CD4-positive, alpha-beta memory T cell (primary cell): ENCODE measurements at regions not wholly inside any gene's neighbourhood (a gene's known extent, or its start where the extent isn't known, plus 50 kb on each side); places are given as distances from the start of the nearest gene placed in this dataset.
A peak's percentile ranks its signal among the peaks of the same experiment; 100 is the strongest.

Source experiments
- CTCF ChIA-PET: fragments of 350-600 bp; sonication (Branson Sonifier 250); formaldehyde crosslinking; loops from one replicate; lab custom pipeline; 2021; ENCODE audit warnings: inconsistent platforms; ENCODE audit not compliant: partially characterized antibody; lab: Charles Lee
- POLR2A ChIA-PET: fragments of 350-600 bp; sonication (Branson Sonifier 250); formaldehyde crosslinking; loops from one replicate; lab custom pipeline; 2021; ENCODE audit not compliant: partially characterized antibody; lab: Charles Lee
- DNase-seq, 5 donors: peaks; one replicate each; pipeline versions ENCODE4 v3.0.0 to v3.0.0-alpha.2; 2020 to 2022; ENCODE audit warnings: mixed read lengths in 1 of 5
- H3K27ac ChIP-seq: one replicate; pipeline ENCODE4 v1.7.0; 2013; ENCODE audit warnings: low read depth, low read length
- H3K27me3 ChIP-seq: 2 replicates; pipeline ENCODE4 v1.7.0; 2013; ENCODE audit warnings: mild to moderate bottlenecking, low read length, moderate library complexity; ENCODE audit not compliant: insufficient read depth
- H3K36me3 ChIP-seq: 2 replicates; pipeline ENCODE4 v1.7.0; 2013; ENCODE audit warnings: mild to moderate bottlenecking, low read length, moderate library complexity; ENCODE audit not compliant: insufficient read depth
- H3K4me1 ChIP-seq: 2 replicates; pipeline ENCODE4 v1.7.0; 2013; ENCODE audit warnings: mild to moderate bottlenecking, low read length, moderate library complexity; ENCODE audit not compliant: insufficient read depth
- H3K4me3 ChIP-seq, 2 donors: one replicate each; pipeline ENCODE4 v1.7.0; 2013; ENCODE audit warnings: low read length in 2 of 2, mild to moderate bottlenecking in 1 of 2
- H3K9me3 ChIP-seq, 2 donors: one replicate each; pipeline ENCODE4 v1.7.0; 2013; ENCODE audit warnings: low read length in 2 of 2, control low read depth in 1 of 2; ENCODE audit not compliant: control insufficient read depth in 1 of 2
- H3K27ac Mint-ChIP-seq, 7 donors: one replicate each; pipeline ENCODE4 v1.8.0; 2020 to 2021; ENCODE audit warnings: mixed read lengths in 7 of 7, mild to moderate bottlenecking in 6 of 7, inconsistent platforms in 3 of 7, moderate library complexity in 3 of 7
- H3K27me3 Mint-ChIP-seq, 2 donors: one replicate each; pipeline ENCODE4 v1.8.0; 2020 to 2021; ENCODE audit warnings: mixed read lengths in 2 of 2
- H3K36me3 Mint-ChIP-seq, 2 donors: one replicate each; pipeline ENCODE4 v1.8.0; 2020 to 2021; ENCODE audit warnings: mixed read lengths in 2 of 2, inconsistent platforms in 1 of 2, mild to moderate bottlenecking in 1 of 2
- H3K4me1 Mint-ChIP-seq, 4 donors: one replicate each; pipeline ENCODE4 v1.8.0; 2020 to 2021; ENCODE audit warnings: mixed read lengths in 4 of 4, mild to moderate bottlenecking in 1 of 4
- H3K4me3 Mint-ChIP-seq, 8 donors: one replicate each; pipeline ENCODE4 v1.8.0; 2020 to 2021; ENCODE audit warnings: mixed read lengths in 8 of 8, mild to moderate bottlenecking in 7 of 8, moderate library complexity in 6 of 8, inconsistent platforms in 3 of 8
- H3K9me3 Mint-ChIP-seq, 8 donors: one replicate each; pipeline ENCODE4 v1.8.0; 2020 to 2021; ENCODE audit warnings: mixed read lengths in 8 of 8, mild to moderate bottlenecking in 5 of 8, inconsistent platforms in 3 of 8, moderate library complexity in 1 of 8
- intact Hi-C: fragments of 100-400 bp; cut with micrococcal nuclease; formaldehyde crosslinking; loops from one replicate; pipeline ENCODE4 v1.15.1; 2023

DNA sequence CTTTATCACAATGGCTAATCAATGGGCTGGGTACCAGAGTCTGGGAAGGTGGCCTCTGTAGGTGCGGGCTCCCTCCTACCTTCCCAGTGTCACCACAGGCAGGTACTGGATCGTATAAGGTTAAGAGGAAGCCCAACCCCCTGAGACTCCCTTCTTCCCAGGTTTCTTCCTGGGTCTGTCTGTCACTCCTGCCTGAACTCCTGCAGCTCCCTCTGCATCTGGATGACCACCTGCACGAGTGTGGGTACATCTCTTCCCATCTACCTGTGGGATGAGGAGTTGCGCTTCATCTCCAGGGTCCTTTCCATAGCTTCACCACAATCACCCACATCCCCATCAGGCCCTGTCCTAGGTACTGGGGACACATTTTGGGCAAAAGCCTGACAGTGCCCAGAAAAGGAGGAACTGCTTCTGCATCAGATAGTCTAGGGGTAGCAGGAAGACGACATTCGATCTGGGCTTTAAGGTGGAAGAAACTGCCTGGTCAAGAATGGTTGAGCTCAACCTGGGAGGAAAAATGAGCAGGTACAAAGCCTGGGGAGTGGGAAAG, 112.2 kb upstream of the ALDH1B1 start:
- H3K4me1 Mint-ChIP-seq, result peaks cover 10 to 24% (median 15%) of the 10 kb centered on the region in 4 donors
- Histone ChIP-seq H3K36me3 (no peaks in the 10 kb centered on the region), H3K4me1 (peaks cover 18% of the 10 kb centered on the region), H3K27ac (no peak overlapping the region), H3K4me3 (no peak overlapping the region), H3K27me3 (no peaks in the 10 kb centered on the region), H3K9me3 (no peaks in the 10 kb centered on the region)
- ChIA-PET POLR2A (no interaction called here), CTCF (no interaction called here)
- DNase-seq, result no peak
- H3K27ac Mint-ChIP-seq, result peak overlapping the region in 1 of 7 donors; percentile 62
- H3K4me3 Mint-ChIP-seq, result no peak overlapping the region
- peaks cover 0 to 8% of the 10 kb centered on the region in 2 donors for H3K27me3 Mint-ChIP-seq
- H3K36me3 Mint-ChIP-seq, result no peaks in the 10 kb centered on the region
- peaks cover 0 to 2% (median 0%) of the 10 kb centered on the region in 8 donors for H3K9me3 Mint-ChIP-seq
- intact Hi-C loops, result no loop called here

DNA sequence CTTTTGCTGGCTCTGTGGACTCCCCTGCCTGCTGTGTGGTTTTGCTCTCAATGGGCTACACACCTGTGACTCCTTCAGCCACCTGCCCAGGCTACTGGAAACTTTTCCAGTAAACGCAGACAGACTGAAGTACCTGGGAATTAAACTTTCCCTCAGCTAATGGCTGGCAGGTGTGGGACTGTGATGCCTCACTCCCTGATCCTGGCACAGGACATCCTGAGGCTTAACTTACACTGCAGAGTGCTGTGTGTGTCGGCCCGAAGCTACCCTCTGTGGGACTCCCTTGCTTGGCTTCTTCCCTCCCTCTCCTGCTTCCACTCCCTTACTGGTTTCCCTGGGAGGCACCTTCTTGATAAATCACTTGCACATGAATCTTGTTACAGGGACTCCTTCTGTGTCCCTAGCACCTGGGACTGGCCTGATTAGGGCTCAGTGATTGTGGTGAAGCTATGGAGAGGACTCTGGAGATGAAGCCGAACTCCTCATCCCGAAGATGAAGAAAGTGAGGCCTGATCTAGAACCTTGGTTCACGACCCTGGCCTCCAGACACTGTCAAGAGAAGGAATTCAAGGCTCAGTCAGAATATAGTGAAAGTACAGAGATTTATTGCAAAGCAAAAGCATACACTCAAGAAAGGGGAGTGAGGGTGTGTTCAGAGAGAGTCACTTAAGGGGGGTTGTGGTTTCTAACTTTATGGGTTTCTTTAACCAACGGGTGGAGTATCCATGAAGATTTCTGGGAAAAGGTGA, 113.4 kb upstream of the ALDH1B1 start:
- H3K4me3 Mint-ChIP-seq, result peak overlapping the region in 4 of 8 donors; percentile 7 to 60 (median 14)
- Histone ChIP-seq H3K36me3 (no peaks in the 10 kb centered on the region), H3K4me1 (peaks cover 18% of the 10 kb centered on the region), H3K9me3 (no peaks in the 10 kb centered on the region), H3K4me3 (no peak overlapping the region), H3K27me3 (no peaks in the 10 kb centered on the region), H3K27ac (no peak overlapping the region)
- H3K9me3 Mint-ChIP-seq, result peaks cover 0 to 2% (median 0%) of the 10 kb centered on the region in 8 donors
- intact Hi-C loops, result no loop called here
- peak in 1 of 5 donors; percentile 7 for DNase-seq
- H3K36me3 Mint-ChIP-seq, result no peaks in the 10 kb centered on the region
- ChIA-PET CTCF (no interaction called here), POLR2A (no interaction called here)
- H3K4me1 Mint-ChIP-seq, result peaks cover 10 to 24% (median 15%) of the 10 kb centered on the region in 4 donors
- peaks cover 0 to 8% of the 10 kb centered on the region in 2 donors for H3K27me3 Mint-ChIP-seq
- peak overlapping the region in 5 of 7 donors; percentile 1 to 62 (median 9) for H3K27ac Mint-ChIP-seq

DNA sequence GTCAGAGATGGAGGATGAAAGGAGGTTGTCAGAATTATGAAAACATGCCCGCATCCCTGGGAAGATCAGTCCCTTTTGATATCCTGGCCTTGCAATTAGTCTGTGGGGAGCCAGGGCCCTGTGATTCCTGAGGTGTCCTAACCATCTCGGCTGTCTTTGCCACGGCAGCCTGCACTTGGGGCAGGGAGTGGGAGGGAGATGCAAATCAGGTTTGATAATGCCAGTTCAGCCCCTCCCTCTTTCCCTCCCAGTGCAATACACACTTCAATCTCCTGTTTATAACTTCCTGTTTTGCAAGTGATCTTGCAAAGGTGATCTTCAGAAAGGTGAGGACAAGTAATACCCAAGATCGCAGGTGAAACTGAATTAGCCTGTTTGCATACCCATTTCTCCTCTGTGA, 114.0 kb upstream of the ALDH1B1 start:
- Histone ChIP-seq H3K27me3 (no peaks in the 10 kb centered on the region), H3K36me3 (no peaks in the 10 kb centered on the region), H3K9me3 (no peaks in the 10 kb centered on the region), H3K4me3 (no peak overlapping the region), H3K4me1 (peaks cover 18% of the 10 kb centered on the region), H3K27ac (no peak overlapping the region)
- CTCF ChIA-PET, result no interaction called here
- H3K9me3 Mint-ChIP-seq, result peaks cover 0 to 2% (median 0%) of the 10 kb centered on the region in 8 donors
- no peak for DNase-seq
- H3K27ac Mint-ChIP-seq, result peak overlapping the region in 5 of 7 donors; percentile 28 to 86 (median 55)
- H3K4me3 Mint-ChIP-seq, result peak overlapping the region in 6 of 8 donors; percentile 39 to 60 (median 44)
- H3K27me3 Mint-ChIP-seq, result peaks cover 0 to 8% of the 10 kb centered on the region in 2 donors
- POLR2A ChIA-PET, result no interaction called here
- H3K36me3 Mint-ChIP-seq, result no peaks in the 10 kb centered on the region
- H3K4me1 Mint-ChIP-seq, result peaks cover 10 to 24% (median 15%) of the 10 kb centered on the region in 4 donors
- intact Hi-C loops, result no loop called here

DNA sequence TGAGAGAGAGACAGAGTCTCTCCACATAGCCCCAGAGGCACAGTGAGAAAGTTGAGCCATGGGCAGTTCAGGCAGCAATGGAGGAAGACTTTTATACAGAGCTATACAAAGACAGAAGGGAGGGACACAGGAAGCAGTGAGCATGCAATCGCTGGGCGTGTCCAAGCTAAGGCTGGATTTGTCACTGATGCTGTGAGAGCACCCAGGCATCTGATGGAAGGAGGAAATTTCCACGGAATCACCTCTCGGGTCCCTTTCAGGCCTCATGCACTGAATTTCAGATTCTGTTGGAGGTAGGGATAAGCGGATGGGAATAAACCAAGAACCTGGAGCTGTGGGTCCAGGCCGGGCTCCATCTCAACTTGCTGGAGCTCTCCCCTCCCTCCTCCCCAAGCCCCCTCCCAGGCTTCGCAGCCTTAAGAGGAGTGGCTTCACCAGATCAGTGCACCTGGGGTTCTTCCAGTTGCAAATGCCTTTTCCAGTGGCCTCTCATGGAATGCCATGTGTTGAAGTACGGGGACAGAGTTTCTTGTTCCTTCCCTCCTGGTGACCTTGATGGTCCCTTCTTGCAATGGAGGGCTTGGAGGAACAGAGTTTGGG, 114.8 kb upstream of the ALDH1B1 start:
- CTCF ChIA-PET, result interaction anchor here (0.9 kb wide), 1 partner anchor 14 kb away, joined by 3 read pairs; no protein-coding TSS in a partner anchor
- no peak for DNase-seq
- Histone ChIP-seq H3K4me3 (no peak overlapping the region), H3K27ac (no peak overlapping the region), H3K36me3 (no peaks in the 10 kb centered on the region), H3K9me3 (no peaks in the 10 kb centered on the region), H3K27me3 (no peaks in the 10 kb centered on the region), H3K4me1 (peaks cover 18% of the 10 kb centered on the region)
- Mint-ChIP-seq H3K4me1 (peaks cover 10 to 24% (median 15%) of the 10 kb centered on the region in 4 donors), H3K27ac (peak overlapping the region in 1 of 7 donors; percentile 37), H3K4me3 (peak overlapping the region in 2 of 8 donors; percentile 13 to 15), H3K9me3 (peaks cover 0 to 2% (median 0%) of the 10 kb centered on the region in 8 donors), H3K27me3 (peaks cover 0 to 8% of the 10 kb centered on the region in 2 donors), H3K36me3 (no peaks in the 10 kb centered on the region)
- intact Hi-C loops, result no loop called here
- POLR2A ChIA-PET, result no interaction called here

GRCh38 chr9:38276771-38277439, 115.6 kb upstream of the ALDH1B1 start:
- Mint-ChIP-seq H3K27me3 (peaks cover 0 to 8% of the 10 kb centered on the region in 2 donors), H3K4me1 (peaks cover 10 to 24% (median 15%) of the 10 kb centered on the region in 4 donors), H3K9me3 (peaks cover 0 to 2% (median 0%) of the 10 kb centered on the region in 8 donors), H3K36me3 (no peaks in the 10 kb centered on the region), H3K4me3 (peak overlapping the region in 1 of 8 donors; percentile 13), H3K27ac (no peak overlapping the region)
- ChIA-PET POLR2A (no interaction called here), CTCF (no interaction called here)
- Histone ChIP-seq H3K4me3 (no peak overlapping the region), H3K9me3 (no peaks in the 10 kb centered on the region), H3K36me3 (no peaks in the 10 kb centered on the region), H3K27ac (no peak overlapping the region), H3K4me1 (peaks cover 18% of the 10 kb centered on the region), H3K27me3 (no peaks in the 10 kb centered on the region)
- intact Hi-C loops, result no loop called here
- DNase-seq, result no peak

DNA sequence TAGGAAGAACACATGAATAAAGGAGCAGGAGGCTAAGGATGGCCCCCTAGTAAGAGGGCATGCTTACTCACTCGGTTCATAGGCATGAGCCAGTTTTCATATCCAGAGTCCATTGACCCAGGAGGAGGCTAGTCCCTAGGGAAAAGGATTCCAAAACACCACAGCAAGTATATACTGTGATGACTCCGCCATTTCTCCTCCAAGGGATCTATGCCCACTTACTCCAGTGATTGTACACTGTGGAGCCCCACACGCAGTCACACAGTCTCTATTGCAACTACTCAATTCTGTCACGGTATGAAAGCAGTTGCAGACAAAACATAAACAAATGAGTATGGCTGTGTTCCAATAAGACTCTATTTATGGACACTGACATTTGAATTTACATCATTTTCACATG, 117.7 kb upstream of the ALDH1B1 start:
- Histone ChIP-seq H3K27ac (no peak overlapping the region), H3K4me3 (no peak overlapping the region), H3K27me3 (no peaks in the 10 kb centered on the region), H3K9me3 (no peaks in the 10 kb centered on the region), H3K36me3 (no peaks in the 10 kb centered on the region), H3K4me1 (peaks cover 18% of the 10 kb centered on the region)
- Mint-ChIP-seq H3K36me3 (no peaks in the 10 kb centered on the region), H3K27ac (no peak overlapping the region), H3K27me3 (peaks cover 0 to 4% of the 10 kb centered on the region in 2 donors), H3K9me3 (peaks cover 0 to 4% (median 0%) of the 10 kb centered on the region in 8 donors), H3K4me3 (no peak overlapping the region), H3K4me1 (peaks cover 10 to 23% (median 13%) of the 10 kb centered on the region in 4 donors)
- no peak for DNase-seq
- POLR2A ChIA-PET, result no interaction called here
- intact Hi-C loops, result no loop called here
- CTCF ChIA-PET, result no interaction called here

- Mint-ChIP-seq H3K27ac (no peak overlapping the region), H3K27me3 (peaks cover 1 to 4% of the 10 kb centered on the region in 2 donors), H3K4me1 (peaks cover 0 to 5% (median 0%) of the 10 kb centered on the region in 4 donors), H3K36me3 (no peaks in the 10 kb centered on the region), H3K9me3 (peaks cover 0 to 4% (median 0%) of the 10 kb centered on the region in 8 donors), H3K4me3 (no peak overlapping the region)
- intact Hi-C loops, result no loop called here
- Histone ChIP-seq H3K27me3 (no peaks in the 10 kb centered on the region), H3K4me3 (no peak overlapping the region), H3K36me3 (no peaks in the 10 kb centered on the region), H3K4me1 (peaks cover 2% of the 10 kb centered on the region), H3K27ac (no peak overlapping the region), H3K9me3 (no peaks in the 10 kb centered on the region)
- POLR2A ChIA-PET, result no interaction called here
- no peak for DNase-seq
- CTCF ChIA-PET, result no interaction called here
Measured at GRCh38 chr9:38272710-38273109, 119.8 kb upstream of the ALDH1B1 start.
